Stimulated activated CD4-positive, alpha-beta T cell treated with anti-CD3 and anti-CD28 coated beads, Interleukin-2, amount 100 ng/mL, for 4 hours (primary cell): ENCODE measurements at regions not wholly inside any gene's neighbourhood (a gene's known extent, or its start where the extent isn't known, plus 50 kb on each side); places are given as distances from the start of the nearest gene placed in this dataset.
A peak's percentile ranks its signal among the peaks of the same experiment; 100 is the strongest.
"Not testable (repeated sequence)": the region's sequence is repeated elsewhere in the genome, so short reads cannot be mapped to it uniquely, and the experiment has no call there.

Experiments used
- DNase-seq: peaks from one replicate; pipeline ENCODE4 v3.0.0-alpha.2; 2020; ENCODE audit warnings: low read depth

DNA sequence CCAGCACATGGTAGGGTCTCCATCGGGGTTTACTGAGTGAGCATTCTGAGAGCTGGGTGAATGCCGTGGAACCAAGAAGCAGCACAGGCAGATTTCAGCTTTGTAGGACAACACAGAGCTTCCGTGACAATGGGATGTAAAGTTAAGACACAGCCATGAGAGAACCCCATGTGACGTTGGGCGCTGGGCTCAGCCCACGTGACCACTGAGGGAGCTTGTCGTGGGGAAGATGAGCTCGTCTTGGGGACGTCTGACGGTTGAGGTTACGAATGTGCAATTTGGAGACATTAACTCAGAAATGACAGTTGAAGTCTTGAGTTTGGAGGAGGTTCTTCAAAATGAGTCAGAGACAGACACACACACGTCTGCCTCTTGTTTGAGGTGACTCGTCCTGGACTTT is 51.5 kb upstream of the MUC20 start:
- not testable (repeated sequence) for DNase-seq

DNA sequence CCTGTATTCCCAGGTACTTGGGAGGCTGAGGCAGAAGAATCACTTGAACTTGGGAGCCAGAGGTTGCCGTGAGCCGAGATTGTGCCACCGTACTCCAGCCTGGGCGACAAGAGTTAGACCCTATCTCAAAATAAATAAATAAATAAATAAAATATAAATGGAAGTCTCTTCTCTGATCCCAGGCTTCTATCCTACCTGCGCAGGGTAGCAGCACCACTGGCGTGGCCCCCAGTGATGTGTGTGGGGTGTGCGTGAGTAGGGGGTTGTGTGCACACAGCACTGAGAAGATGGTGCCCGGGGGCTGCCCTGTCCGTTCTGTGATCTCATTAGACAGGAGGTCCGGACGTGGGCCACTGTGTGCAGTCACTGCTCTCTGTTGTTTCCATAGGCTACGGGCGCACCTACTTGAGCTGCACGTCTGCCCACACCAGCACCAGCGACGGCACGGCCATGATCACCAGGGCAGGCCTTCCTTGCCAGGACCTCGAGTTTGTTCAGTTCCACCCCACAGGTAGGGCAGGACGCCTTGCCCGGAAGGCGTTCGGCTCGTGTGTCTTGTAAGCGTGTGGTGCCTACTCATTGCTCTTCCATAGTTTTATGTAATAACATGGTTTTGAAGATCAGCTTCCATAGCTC is 52.5 kb upstream of the MUC20 start:
- DNase-seq, result not testable (repeated sequence)

DNA sequence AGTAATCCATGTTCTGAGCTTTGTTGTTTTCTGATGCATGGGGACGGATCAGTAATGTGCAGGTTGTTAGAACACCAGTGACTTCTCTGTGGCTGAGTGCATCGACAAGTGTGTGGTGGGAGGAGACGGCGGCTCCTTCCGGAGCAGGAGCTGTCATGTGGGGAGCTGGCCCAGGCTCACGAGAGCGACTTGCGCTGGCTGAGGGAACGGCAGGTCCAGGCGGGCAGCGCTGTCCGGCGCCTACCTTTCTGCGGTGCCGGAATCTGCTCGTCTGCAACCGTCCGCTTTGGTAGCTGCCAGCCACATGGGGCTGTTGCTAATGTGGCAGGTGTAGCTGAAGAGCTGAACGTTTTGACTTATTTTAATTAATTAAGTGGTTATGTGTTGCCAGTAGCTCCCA is 55.5 kb upstream of the MUC20 start:
- DNase-seq, result not testable (repeated sequence)

DNA sequence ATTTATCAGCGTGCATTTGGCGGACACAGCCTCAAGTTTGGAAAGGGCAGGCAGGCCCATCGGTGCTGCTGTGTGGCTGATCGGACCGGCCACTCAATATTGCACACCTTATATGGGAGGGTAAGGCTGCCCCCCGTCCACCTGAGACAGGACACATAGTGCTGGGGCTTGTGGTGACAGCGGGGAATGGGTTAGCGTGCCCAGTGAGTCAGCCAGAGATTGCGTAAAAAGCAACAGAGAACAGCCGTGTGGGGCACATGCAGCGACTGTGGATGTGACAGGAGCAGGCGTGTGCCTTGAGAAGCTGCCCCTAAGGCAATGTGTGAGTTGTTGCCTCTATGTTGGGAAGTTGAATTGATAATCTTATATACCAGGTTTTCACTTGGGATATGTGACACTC is 56.6 kb upstream of the MUC20 start:
- not testable (repeated sequence) for DNase-seq

DNA sequence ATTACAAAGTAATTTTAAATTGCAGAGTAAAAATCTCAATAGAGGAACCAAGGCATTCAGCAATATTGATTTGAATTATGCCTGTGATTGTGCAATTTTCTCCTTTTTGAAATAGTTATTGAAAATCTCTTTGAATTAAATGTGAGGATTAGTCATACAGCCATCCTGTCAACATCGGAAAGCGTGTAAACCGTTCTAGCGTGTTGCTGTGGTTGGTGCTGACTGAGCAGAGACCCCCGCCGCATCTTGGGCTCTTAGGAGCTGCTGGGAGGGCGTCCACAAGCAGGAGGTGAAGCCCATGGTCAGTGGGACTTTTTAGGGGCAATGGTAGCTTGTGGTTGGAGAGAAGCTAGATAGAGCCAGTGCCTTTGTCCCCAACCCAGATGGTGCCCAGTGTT is 61.6 kb upstream of the MUC20 start:
- DNase-seq, result not testable (repeated sequence)

DNA sequence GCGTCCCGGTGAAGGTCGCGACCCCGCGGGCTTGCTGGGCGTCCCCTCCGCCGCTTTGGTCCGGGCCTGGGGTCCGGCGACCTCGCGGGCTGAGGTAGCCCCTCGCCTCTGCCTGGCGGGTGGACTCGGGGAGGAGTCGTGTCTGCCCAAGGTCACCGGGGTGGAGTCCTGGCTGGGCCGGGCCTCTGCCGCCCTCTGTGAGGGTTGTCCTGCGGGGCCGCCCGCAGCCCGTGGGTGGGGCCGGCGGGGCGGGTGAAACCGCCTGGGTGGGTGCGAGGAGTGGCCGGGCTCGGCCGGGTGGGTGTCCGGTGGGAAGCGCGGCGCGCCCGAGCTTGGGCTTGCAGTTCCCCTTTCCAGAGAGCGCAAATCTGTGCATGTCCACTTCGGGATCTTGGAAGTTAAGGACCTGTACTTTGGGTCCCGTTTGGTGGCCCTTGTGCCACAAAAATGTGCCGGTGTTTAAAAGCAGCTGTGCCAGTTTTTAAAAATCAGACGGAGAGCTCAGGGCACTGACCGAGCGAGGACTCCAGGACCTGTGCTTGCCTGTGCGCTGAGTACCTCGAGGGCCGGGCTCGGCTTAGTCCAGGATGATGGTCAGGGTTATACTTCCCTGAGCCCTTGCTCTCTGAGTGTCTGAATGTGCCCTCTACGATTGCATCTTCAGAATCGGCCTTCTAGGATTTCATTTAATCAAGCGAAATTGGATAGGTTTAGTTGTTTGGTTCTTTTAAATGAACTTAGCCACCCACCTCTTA is 62.2 kb upstream of the MUC20 start:
- DNase-seq, result not testable (repeated sequence)

DNA sequence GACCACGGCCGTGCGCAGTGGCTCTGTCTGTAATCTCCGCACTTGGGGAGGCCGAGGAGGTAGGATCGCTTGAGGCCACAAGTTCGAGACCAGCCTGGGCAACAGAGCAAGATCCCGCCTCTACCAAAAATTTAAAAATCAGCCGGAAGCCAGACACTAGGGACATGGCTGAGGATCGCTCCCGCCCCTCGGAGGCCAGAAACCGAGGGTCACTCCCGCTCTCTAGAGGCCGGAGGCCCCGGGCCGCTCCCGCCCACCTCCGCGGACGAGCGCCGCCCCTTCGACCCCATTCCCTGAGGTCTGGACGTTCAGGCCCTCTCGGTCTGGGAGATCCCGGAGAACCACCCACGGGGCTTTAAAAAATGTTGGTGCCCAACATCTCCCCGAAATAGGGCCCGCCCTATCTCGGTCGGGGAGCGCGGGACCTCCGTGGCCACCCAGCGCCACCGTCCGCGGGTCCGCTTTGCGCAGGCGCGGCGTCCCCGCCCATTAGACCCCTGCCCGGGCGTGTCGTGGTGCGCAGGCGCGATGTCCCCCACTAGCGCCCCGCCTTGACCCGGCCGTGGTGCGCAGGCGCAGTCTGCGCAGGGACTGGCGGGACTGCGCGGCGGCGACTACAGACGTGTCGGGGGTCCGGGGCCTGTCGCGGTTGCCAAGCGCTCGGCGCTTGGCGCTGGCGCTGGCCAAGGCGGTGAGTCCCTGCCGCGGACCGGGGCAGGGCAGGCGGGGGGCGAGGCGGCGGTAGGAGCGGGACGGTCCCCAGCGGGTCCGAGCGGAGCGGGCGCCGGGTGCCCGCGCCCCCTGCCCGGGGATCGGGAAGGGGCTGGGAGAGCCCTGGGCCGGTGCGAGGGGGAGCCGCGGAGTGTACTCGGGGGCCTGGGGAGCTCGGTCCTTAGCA is 63.1 kb upstream of the MUC20 start:
- peak; percentile 85 for DNase-seq

DNA sequence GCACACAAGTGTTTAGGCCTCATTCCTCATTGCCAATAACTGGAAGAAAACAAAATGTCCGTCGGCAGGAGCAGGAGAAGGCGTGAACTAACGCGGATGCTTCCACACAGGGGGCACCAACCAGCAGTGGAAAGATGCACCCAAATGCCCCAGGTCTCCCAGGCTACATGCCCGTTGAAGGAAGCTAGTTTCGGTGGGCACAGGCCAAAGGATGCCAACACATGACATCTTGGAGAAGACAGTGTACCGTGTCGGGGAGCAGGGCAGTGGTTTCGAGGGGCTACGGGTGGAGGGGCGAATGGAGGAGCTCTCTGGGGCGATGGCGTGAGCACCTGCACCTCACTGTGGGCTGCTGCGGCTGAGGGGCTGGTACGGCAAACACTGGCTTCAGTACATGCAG is 64.7 kb upstream of the MUC20 start:
- not testable (repeated sequence) for DNase-seq

DNA sequence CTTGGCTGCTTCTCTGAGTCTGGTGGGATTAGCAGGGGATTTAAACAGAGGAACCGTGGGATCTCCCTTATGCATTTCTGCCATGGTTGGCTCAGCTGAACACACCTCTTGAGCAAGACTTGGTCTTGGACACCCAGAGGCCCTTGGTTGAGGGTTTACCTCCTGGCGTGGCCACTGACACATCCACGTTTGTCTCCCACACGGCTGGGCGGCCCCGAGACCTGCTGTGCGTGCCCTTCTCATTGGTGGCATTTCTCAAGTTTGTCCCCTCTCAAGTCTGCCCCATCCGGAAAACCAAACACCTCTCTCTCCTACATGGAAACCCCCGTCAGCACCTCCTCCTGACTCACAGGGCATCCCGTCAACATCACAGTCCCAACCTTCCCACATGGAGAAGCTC is 66.0 kb upstream of the MUC20 start:
- not testable (repeated sequence) for DNase-seq

DNA sequence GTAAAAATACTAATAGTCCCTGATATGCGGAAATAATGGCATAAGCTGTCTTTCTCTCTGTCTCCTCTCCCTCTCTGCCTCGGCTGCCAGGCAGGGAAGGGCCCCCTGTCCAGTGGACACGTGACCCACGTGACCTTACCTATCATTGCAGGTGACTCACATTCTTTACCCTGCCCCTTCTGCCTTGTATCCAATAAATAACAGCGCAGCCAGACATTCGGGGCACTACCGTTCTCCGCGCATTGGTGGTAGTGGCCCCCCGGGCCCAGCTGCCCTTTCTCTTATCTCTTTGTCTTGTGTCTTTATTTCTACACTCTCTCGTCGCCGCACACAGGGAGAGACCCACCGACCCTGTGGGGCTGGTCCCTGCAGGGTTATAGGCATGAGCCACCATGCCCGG is 66.6 kb upstream of the MUC20 start:
- not testable (repeated sequence) for DNase-seq

DNA sequence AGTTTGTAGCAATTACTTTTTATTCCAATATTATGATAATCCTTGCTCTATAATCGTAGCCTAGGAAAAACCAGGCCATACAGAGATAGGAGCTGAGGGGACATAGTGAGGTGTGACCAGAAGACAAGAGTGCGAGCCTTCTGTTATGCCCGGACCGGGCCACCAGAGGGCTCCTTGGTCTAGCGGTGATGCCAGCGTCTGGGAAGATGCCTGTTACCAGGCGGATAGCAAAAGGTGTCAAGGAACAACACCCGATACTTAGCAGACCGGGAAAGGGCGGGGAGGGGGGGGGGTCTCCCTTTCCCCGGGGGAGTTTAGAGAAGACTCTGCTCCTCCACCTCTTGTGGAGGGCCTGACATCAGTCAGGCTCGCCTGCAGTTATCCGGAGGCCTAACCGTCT is 67.1 kb upstream of the MUC20 start:
- not testable (repeated sequence) for DNase-seq

DNA sequence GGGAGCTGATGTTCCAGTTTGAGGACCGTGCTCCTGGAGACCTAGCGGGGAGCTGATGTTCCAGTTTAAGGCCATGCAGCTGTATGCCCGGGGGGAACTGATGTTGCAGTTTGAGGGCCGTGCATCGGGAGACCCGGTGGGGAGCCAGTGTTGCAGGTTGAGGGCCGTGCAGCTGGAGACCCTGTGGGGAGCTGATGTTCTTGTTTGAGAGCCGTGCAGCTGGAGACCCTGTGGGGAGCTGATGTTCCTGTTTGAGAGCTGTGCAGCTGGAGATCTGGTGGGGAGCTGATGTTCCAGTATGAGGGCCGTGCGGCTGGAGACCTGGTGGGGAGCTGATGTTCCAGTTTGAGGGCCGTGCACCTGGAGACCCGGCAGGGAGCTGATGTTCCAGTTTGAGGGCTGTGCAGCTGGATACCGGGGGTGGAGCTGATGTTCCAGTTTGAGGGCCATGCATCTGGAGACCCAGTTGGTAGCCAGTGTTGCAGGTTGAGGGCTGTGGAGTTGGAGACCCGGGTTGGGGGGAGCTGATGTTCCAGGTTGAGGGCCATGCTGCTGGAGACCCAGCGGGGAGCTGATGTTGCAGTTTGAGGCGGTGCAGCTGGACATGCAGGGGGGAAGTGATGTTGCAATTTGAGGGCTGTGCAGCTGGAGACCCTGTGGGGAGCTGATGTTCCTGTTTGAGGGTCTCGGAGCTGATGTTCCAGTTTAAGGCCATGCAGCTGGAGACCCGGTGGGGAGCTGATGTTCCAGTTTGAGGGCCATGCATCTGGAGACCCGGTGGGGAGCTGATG is 64.4 kb upstream of the APOD start:
- DNase-seq, result not testable (repeated sequence)

DNA sequence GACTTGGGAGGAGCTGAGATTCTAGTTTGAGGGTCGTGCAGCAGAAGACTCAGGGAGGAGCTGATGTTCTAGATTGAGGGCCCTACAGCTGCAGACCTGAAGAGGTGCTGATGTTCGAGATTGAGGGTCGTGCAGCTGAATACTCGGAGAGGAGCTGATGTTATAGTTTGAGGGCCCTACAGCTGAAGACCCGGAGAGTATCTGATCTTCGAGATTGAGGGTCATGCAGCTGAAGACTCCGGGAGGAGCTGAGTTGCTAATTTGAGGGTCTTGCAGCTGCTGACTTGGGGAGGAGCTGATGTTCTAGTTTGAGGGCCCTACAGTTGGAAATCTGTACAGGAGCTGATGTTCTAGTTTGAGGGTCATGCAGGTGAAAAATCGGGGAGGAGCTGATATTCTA is 62.1 kb upstream of the APOD start:
- not testable (repeated sequence) for DNase-seq

DNA sequence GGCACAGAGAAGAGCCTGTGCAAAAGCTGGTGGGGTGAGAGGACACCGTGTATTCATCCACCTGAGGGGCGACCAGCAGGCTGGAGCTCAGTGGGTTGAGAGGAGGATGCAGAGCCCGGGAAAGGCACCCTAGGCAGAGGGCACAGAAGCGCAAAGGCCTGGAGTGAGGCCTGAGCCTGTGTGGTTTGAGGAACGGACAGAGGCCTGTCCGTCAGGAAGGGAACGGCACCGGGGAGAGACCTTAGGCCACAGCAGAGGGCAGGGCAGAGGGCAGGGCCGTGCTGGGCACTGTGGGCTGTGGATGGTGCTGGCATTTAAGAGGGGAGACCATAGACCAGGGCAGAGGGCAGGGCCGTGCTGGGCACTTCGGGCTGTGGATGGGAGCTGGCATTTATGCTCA is 59.5 kb upstream of the APOD start:
- DNase-seq, result not testable (repeated sequence)

DNA sequence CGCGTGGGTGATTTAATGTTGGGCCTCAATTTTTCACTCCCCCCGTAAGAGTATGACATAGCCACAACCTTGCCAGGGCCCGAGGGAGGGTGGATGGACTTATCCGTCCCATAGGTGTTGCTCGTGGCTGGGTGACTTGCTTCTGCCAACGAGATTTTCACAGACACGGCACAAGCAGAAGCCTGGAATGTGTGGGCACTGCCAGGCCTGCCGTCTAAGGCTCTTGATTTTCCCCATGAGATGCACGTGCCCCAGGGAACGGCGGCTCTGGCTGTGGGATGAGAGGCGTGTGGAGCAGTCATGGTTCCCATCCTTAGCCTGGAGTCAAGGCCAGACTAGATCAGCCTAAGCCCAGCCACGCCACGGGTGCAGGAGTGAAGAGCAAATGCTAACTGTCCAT is 58.6 kb upstream of the APOD start:
- DNase-seq, result not testable (repeated sequence)

DNA sequence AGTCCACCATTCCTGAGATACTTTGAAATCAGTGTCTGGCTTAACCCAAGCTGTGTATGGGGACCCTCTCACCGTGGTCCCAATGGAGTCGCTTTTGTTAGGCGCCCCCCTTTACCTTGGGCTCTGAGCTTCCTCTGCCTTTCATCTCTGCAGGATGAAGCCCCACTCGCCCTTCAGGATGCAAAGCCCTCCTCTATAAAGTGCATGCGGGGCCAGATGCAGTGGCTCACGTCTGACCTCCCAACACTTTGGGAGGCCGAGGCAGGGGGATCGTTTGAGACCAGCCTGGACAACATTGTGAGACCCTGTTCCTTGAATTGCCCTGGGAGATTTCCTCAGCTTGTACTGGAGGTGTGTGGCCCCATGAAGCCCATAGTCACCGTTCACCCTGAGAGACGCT is 54.7 kb upstream of the APOD start:
- DNase-seq, result not testable (repeated sequence)

DNA sequence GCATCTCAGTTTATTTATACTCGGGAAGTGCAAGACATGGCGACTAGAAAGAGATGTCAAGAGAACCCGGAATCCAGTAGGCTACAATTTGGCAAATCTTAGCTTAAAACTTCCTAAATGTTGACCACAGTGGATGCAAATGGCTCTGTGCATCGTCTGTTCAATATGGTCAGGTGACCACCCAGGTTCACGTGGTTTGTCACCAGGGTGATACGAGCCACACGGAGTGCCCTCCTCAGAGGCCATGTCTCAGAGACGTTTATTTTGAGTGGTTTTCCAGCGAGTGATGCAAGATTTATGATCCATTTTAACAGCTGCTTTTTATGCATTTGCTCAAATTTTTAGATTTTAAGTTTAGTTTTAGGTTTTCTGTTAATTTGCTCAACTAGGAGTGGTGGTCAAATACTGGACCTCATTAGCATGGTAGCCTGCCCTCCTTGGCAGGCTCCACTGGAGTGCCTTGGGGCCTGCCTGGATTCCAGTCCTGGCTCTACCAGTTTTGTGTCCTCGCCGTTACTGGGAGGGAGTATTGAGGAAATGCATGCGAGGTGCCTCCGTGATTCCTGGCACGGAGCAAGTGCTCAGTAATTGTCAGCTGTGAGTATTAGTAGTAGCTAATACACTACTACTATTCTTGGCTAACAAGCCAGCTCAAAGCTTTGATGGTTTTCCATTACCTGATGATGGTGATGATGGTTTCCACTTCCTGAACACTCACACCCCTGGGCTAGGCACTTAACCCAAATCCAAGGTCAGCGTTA is 53.9 kb upstream of the APOD start:
- not testable (repeated sequence) for DNase-seq

DNA sequence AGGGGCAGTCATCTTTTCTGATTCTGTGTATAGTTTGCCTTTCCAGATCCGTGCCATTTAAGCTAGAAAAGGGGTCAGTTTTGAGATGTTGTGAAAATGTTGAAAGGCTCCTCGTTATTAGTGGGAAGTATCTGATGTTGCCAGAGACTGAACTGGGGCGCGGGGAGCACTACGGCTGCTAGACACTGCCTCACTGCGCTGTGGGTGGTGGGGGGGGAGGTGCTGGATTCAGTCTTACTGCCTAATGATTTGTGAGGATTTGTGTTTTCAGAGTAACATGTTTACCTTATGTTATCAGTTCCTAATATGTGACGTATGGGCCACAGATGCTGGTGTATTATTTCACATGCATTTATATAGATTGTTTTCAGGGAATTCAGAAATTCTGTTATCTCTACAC is 53.3 kb upstream of the APOD start:
- not testable (repeated sequence) for DNase-seq

DNA sequence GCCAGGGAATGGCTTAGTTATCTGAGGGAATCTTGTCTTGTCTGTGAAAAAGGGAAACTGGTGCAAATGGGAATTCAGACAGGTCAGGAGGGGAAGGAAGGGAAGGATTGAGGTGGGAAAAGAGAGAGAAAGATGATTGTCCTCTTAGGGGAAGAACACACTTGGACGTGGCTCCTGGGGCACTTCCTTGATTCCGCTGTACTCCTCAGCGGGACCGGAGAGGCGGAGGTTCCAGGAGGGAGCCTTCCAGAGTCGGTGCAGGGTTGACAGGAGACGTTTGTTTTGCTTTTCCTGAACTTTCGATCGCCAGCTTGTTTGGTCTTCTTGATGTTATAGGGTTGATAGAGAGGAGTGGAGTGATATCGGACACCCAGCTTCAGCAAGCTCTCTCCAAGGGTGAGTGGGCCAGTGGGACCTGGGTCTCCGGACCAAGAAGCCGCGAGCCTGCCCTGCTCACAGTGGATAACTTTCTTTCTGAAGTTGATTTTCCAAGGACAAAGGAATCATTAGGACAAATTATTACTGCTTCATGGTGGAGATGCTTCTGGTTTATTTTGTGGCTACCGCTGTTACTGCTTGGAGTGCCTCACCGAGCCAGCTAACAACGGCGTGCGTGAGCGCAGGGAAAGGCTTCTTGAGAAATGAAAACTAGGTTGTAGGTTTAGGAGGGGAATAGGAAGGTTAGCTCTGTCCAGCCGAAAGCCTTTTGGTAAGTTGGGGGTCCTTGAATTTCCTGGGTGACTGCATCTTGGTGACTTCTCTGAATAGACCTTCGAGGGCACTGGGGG is 52.4 kb upstream of the APOD start:
- not testable (repeated sequence) for DNase-seq

DNA sequence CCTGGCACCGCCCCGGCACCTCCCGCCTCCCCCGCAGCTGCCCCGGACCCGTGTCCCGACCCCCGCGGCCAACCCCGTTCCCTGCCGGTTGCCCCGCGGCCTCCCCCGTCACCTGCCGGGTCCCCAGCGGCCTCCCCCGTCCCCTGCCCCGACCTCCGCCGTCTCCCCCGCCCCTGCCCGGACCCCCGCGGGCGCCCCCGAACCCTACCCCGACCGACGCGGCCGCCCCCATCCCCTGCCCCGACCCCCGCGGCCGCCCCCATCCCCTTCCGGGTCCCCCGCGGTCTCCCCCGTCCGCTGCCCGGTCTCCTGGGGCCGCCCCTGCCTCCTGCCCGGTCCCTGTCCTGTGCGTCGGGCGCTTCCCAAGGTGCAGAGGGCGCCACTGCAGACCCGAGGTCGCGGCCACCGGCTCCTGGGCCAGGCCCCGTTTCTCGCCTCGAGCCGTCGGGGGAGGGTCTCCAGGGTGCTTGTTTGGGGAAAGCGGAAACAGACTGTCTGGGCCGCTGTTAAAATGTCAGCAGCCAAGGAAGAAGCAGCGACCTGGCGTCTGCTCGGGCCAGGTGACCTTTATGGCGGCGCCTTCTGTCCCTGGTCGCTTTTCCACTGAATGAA is 51.6 kb upstream of the APOD start:
- not testable (repeated sequence) for DNase-seq
